H7 (cell line): ENCODE measurements at regions not wholly inside any gene's neighbourhood (a gene's known extent, or its start where the extent isn't known, plus 50 kb on each side); places are given as distances from the start of the nearest gene placed in this dataset.
A peak's percentile ranks its signal among the peaks of the same experiment; 100 is the strongest.
"Not testable (repeated sequence)": the region's sequence is repeated elsewhere in the genome, so short reads cannot be mapped to it uniquely, and the experiment has no call there.

Experiments used
- DNase-seq: peaks from one replicate; pipeline ENCODE4 v3.0.0; 2012
- H3K27me3 ChIP-seq: 2 replicates; pipeline ENCODE4 v1.6.0; 2011; ENCODE audit warnings: mild to moderate bottlenecking, low read length; ENCODE audit not compliant: control insufficient read depth, insufficient read depth
- H3K36me3 ChIP-seq: replicated peaks from 2 replicates; pipeline ENCODE4 v1.5.1; 2011; ENCODE audit warnings: low read length; ENCODE audit not compliant: control insufficient read depth, insufficient read depth
- H3K4me3 ChIP-seq: 2 replicates; pipeline ENCODE4 v1.5.1; 2011; ENCODE audit warnings: low read depth, mild to moderate bottlenecking, control low read depth, low read length, moderate library complexity; ENCODE audit not compliant: insufficient read depth

- DNase-seq = no peak
- no peak overlapping the region for H3K4me3 ChIP-seq
- H3K27me3 ChIP-seq = no peaks in the 10 kb centered on the region
- H3K36me3 ChIP-seq = no peaks in the 10 kb centered on the region
Observed at GRCh38 chr11:59008947-59009346, 69.7 kb downstream of the GLYATL1 start.

GRCh38 chr11:59009661-59010060 lies 70.4 kb downstream of the GLYATL1 start:
- Histone ChIP-seq H3K27me3 (no peaks in the 10 kb centered on the region), H3K4me3 (no peak overlapping the region)
- no peak for DNase-seq

GRCh38 chr11:59010708-59011107 lies 71.4 kb downstream of the GLYATL1 start:
- Histone ChIP-seq H3K36me3 (no peaks in the 10 kb centered on the region), H3K4me3 (no peak overlapping the region), H3K27me3 (no peaks in the 10 kb centered on the region)
- no peak for DNase-seq

More at GRCh38 chr11:59009661-59010060, 70.4 kb downstream of the GLYATL1 start:
- no peaks in the 10 kb centered on the region for H3K36me3 ChIP-seq

- Histone ChIP-seq H3K36me3 (no peaks in the 10 kb centered on the region), H3K27me3 (no peaks in the 10 kb centered on the region), H3K4me3 (no peak overlapping the region)
- peak; percentile 42 for DNase-seq
Observed at GRCh38 chr11:59011655-59012397, 72.5 kb downstream of the GLYATL1 start.

- no peaks in the 10 kb centered on the region for H3K36me3 ChIP-seq
- no peak for DNase-seq
- no peaks in the 10 kb centered on the region for H3K27me3 ChIP-seq
- H3K4me3 ChIP-seq = no peak overlapping the region
Observed at GRCh38 chr11:59012398-59013265, 73.3 kb downstream of the GLYATL1 start.

- Histone ChIP-seq H3K4me3 (no peak overlapping the region), H3K36me3 (no peaks in the 10 kb centered on the region), H3K27me3 (no peaks in the 10 kb centered on the region)
- DNase-seq = no peak
Observed at GRCh38 chr11:59025097-59025496, 61.0 kb upstream of the GLYATL1B start.

GRCh38 chr11:59028105-59028504 lies 58.0 kb upstream of the GLYATL1B start:
- no peaks in the 10 kb centered on the region for H3K36me3 ChIP-seq
- H3K4me3 ChIP-seq = no peak overlapping the region
- no peaks in the 10 kb centered on the region for H3K27me3 ChIP-seq
- no peak for DNase-seq

- Histone ChIP-seq H3K27me3 (no peaks in the 10 kb centered on the region), H3K36me3 (no peaks in the 10 kb centered on the region), H3K4me3 (no peak overlapping the region)
- no peak for DNase-seq
Observed at GRCh38 chr11:59029366-59029889, 56.7 kb upstream of the GLYATL1B start.

- DNase-seq = no peak
- Histone ChIP-seq H3K4me3 (no peak overlapping the region), H3K27me3 (no peaks in the 10 kb centered on the region), H3K36me3 (no peaks in the 10 kb centered on the region)
Observed at GRCh38 chr11:59030037-59030436, 56.1 kb upstream of the GLYATL1B start.

GRCh38 chr11:59031746-59032145 lies 54.4 kb upstream of the GLYATL1B start:
- not testable (repeated sequence) for H3K27me3 ChIP-seq, DNase-seq, H3K36me3 ChIP-seq, H3K4me3 ChIP-seq
